ENCODE measurements at regions not wholly inside any gene's neighbourhood (a gene's known extent, or its start where the extent isn't known, plus 50 kb on each side); places are given as distances from the start of the nearest gene placed in this dataset.

GRCh38 chr11:19344661-19345518 is 104.1 kb upstream of the E2F8 start:
- peaks cover 12% of the 10 kb centered on the region for H3K4me1 ChIP-seq (ENCODE audit: control insufficient read depth, extremely low read depth, insufficient read depth, low read length)
- intact Hi-C loops (cut with micrococcal nuclease), result loop anchor here (1.0 to 10.0 kb wide), 3 partner anchors 25 to 400 kb away; no protein-coding TSS in a partner anchor
- no peaks in the 10 kb centered on the region for H3K36me3 ChIP-seq (ENCODE audit: control insufficient read depth in 2 of 2, extremely low read depth in 1 of 2, insufficient read depth in 2 of 2, low read length in 2 of 2)
- H3K4me3 ChIP-seq (replicated peaks in 1 of 3; ENCODE audit: insufficient read depth in 1 of 3, low read depth in 1 of 3, low read length in 3 of 3), result peak overlapping the region in 2 of 3 experiments; percentile 32 to 58
- no peaks in the 10 kb centered on the region for H3K9me3 ChIP-seq (replicated peaks; ENCODE audit: control insufficient read depth, insufficient read depth, low read length)
- dilution Hi-C loops (cut with MboI; ENCODE audit: extremely low pct_ligation_motif_present, low sequenced_read_pairs), result no loop called here
- H3K27me3 ChIP-seq (ENCODE audit: control insufficient read depth in 2 of 2, insufficient read depth in 2 of 2, low read length in 2 of 2), result peaks cover 23 to 36% of the 10 kb centered on the region in 2 experiments
- TF ChIP-seq JUN (IDR thresholded peaks at IDR 0.05; ENCODE audit: borderline replicate concordance, insufficient read depth, insufficient read length, low read depth), result no peak
- no peak for TF ChIP-seq CTCF (IDR thresholded peaks at IDR 0.05; ENCODE audit: extremely low read depth in 1 of 2, insufficient read depth in 1 of 2, low read depth in 1 of 2, low read length in 2 of 2)
- no peak for TF ChIP-seq EZH2 (IDR thresholded peaks at IDR 0.05; ENCODE audit: borderline replicate concordance, low read depth, low read length, severe bottlenecking)
- TF ChIP-seq MYC (IDR thresholded peaks at IDR 0.05; ENCODE audit: low read depth, low read length), result no peak
- TF ChIP-seq GATA2 (IDR thresholded peaks at IDR 0.05; ENCODE audit: insufficient read depth, insufficient read length, low read depth, low read length), result no peak
- TF ChIP-seq MAX (IDR thresholded peaks at IDR 0.05; ENCODE audit: insufficient read depth, insufficient read length), result no peak
- no peak for TF ChIP-seq POLR2A (IDR thresholded peaks at IDR 0.05; ENCODE audit: low read depth, low read length)
- no peak for TF ChIP-seq POLR2AphosphoS5 (IDR thresholded peaks at IDR 0.05; ENCODE audit: insufficient read depth, low read depth, low read length)
- no peak for TF ChIP-seq FOS (IDR thresholded peaks at IDR 0.05; ENCODE audit: borderline replicate concordance, insufficient read depth, low read length)
- no peaks in the 10 kb centered on the region for H4K20me1 ChIP-seq (replicated peaks; ENCODE audit: control insufficient read depth, extremely low read depth, insufficient read depth, low read length)
- BruUV-seq (replicated peaks), result no TSS peak
- FAIRE-seq (peak; percentile 18), DNase-seq (ENCODE audit: low read depth, low spot score) (peak; percentile 43)
- H3K79me2 ChIP-seq (ENCODE audit: control insufficient read depth, insufficient read depth, low read length), result no peaks in the 10 kb centered on the region
- H3K27ac ChIP-seq (ENCODE audit: insufficient read depth, low read depth, low read length), result no peak overlapping the region
- H3K4me2 ChIP-seq (ENCODE audit: insufficient read depth, low read length), result peak overlapping the region; percentile 88
- no peak overlapping the region for H3K9ac ChIP-seq (replicated peaks; ENCODE audit: extremely low read depth, insufficient read depth, low read length)
- CTCF ChIA-PET, result interaction anchor here (0.8 to 3.9 kb wide), 9 partner anchors 12 to 274 kb away, joined by 3 to 16 read pairs (median 6); no protein-coding TSS in a partner anchor
- peak overlapping the region; percentile 87 for H2AFZ ChIP-seq (ENCODE audit: low read depth, low read length)
- H3K9me1 ChIP-seq (replicated peaks; ENCODE audit: control insufficient read depth, extremely low read depth, insufficient read depth, low read length), result no peaks in the 10 kb centered on the region
- POLR2A ChIA-PET, result no interaction called here

All from endothelial cell of umbilical vein (primary cell).